Calu3 (cell line): ENCODE measurements at regions not wholly inside any gene's neighbourhood (a gene's known extent, or its start where the extent isn't known, plus 50 kb on each side); places are given as distances from the start of the nearest gene placed in this dataset.

Experiments
- BruUV-seq: library from RNA; stranded (reverse); fragments of 400-500 nt; replicated peaks from 2 replicates; lab custom pipeline; 2021; lab: Mats Ljungman, UMichigan
- CTCF ChIA-PET: fragments of 300-600 bp; sonication (Branson Sonifier 250); formaldehyde crosslinking; loops from one replicate; lab custom pipeline; 2022; ENCODE audit warnings: antibody characterized with exemption; lab: Charles Lee
- DNase-seq: peaks from one replicate; pipeline ENCODE4 v3.0.0; 2022
- H3K27ac Mint-ChIP-seq: one replicate; pipeline ENCODE4 v1.8.0; 2022; ENCODE audit warnings: mixed read lengths; ENCODE audit not compliant: unreplicated experiment
- H3K27me3 Mint-ChIP-seq: one replicate; pipeline ENCODE4 v1.8.0; 2022; ENCODE audit warnings: mixed read lengths; ENCODE audit not compliant: unreplicated experiment
- H3K36me3 Mint-ChIP-seq: one replicate; pipeline ENCODE4 v1.8.0; 2022; ENCODE audit warnings: mild to moderate bottlenecking, moderate library complexity, mixed read lengths; ENCODE audit not compliant: insufficient read depth, unreplicated experiment
- H3K4me1 Mint-ChIP-seq: one replicate; pipeline ENCODE4 v1.8.0; 2022; ENCODE audit warnings: mild to moderate bottlenecking, low read depth, mixed read lengths; ENCODE audit not compliant: unreplicated experiment
- H3K4me3 Mint-ChIP-seq: one replicate; pipeline ENCODE4 v1.8.0; 2022; ENCODE audit warnings: mild to moderate bottlenecking, low read depth, moderate library complexity, mixed read lengths; ENCODE audit not compliant: unreplicated experiment
- H3K9me3 Mint-ChIP-seq: one replicate; pipeline ENCODE4 v1.8.0; 2022; ENCODE audit warnings: low read depth, mixed read lengths; ENCODE audit not compliant: unreplicated experiment
- intact Hi-C: fragments of 100-400 bp; cut with micrococcal nuclease; formaldehyde crosslinking; loops from one replicate; pipeline ENCODE4 v1.10.0; 2022; ENCODE audit not compliant: unreplicated experiment
- TF ChIP-seq, protein P1 (sequence below): fragments of 200-600 bp; IDR thresholded peaks from one replicate; pipeline ENCODE4 v1.8.0; 2022; ENCODE audit warnings: antibody characterized with exemption; ENCODE audit not compliant: unreplicated experiment

DNA sequence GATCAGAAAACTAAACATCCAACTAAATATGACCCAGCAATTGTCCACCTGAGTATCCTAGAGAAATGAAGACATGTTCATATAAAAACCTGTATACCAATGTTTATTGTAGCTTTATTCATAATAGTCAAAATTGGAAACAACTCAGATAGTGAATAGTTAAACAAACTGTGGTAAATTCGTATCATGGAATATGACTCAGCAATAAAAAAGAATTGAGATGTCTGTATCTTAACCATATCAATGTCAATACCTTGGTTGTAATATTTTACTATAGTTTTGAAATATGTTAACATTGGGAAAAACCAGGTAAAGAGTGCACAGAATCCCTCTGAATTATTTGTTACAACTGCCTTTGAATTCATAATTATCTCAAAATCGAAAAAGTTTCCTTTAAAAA, 159.3 kb upstream of the GAP43 start:
- BruUV-seq: no TSS peak
- CTCF ChIA-PET: no interaction called here
- peaks cover 3% of the 10 kb centered on the region for H3K9me3 Mint-ChIP-seq

DNA sequence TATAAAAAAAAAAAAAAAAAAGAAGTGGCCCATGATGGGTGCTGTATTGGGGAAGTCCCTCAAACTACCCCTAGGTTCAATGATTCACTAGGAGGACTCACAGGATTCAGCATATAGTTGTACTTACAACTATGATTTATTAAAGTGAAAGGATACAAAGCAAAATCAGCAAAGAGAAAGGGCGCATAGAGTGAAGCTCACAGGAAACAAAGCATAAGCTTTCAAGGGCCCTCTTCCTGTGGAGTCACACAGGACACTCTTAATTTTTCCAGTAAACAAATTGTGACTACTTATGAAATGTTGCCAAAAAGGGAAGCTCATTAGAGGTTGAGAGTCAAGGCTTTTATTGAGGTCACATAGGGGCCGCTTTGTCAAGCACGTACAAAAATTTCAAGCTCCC, 153.7 kb upstream of the GAP43 start:
- no TSS peak for BruUV-seq
- Mint-ChIP-seq H3K27ac (no peak overlapping the region), H3K9me3 (no peaks in the 10 kb centered on the region), H3K4me1 (no peaks in the 10 kb centered on the region), H3K36me3 (no peaks in the 10 kb centered on the region), H3K27me3 (peaks cover 59% of the 10 kb centered on the region), H3K4me3 (no peak overlapping the region)
- CTCF ChIA-PET: interaction anchor here (0.7 kb wide), 2 partner anchors 23 to 76 kb away, joined by 4 read pairs; no protein-coding TSS in a partner anchor
- no peak for DNase-seq
- TF ChIP-seq, protein P1, sequence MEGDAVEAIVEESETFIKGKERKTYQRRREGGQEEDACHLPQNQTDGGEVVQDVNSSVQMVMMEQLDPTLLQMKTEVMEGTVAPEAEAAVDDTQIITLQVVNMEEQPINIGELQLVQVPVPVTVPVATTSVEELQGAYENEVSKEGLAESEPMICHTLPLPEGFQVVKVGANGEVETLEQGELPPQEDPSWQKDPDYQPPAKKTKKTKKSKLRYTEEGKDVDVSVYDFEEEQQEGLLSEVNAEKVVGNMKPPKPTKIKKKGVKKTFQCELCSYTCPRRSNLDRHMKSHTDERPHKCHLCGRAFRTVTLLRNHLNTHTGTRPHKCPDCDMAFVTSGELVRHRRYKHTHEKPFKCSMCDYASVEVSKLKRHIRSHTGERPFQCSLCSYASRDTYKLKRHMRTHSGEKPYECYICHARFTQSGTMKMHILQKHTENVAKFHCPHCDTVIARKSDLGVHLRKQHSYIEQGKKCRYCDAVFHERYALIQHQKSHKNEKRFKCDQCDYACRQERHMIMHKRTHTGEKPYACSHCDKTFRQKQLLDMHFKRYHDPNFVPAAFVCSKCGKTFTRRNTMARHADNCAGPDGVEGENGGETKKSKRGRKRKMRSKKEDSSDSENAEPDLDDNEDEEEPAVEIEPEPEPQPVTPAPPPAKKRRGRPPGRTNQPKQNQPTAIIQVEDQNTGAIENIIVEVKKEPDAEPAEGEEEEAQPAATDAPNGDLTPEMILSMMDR: no peak
- intact Hi-C loops: no loop called here

More for the DNA sequence above, 159.3 kb upstream of the GAP43 start:
- TF ChIP-seq, protein P1: no peak
- no peak overlapping the region for H3K27ac Mint-ChIP-seq
- peaks cover 13% of the 10 kb centered on the region for H3K27me3 Mint-ChIP-seq
- H3K36me3 Mint-ChIP-seq: no peaks in the 10 kb centered on the region
- H3K4me1 Mint-ChIP-seq: no peaks in the 10 kb centered on the region
- no peak overlapping the region for H3K4me3 Mint-ChIP-seq
- intact Hi-C loops: no loop called here
- no peak for DNase-seq

- no TSS peak for BruUV-seq
- Mint-ChIP-seq H3K36me3 (no peaks in the 10 kb centered on the region), H3K9me3 (no peaks in the 10 kb centered on the region), H3K27me3 (peaks cover 66% of the 10 kb centered on the region), H3K4me1 (no peaks in the 10 kb centered on the region), H3K4me3 (no peak overlapping the region), H3K27ac (no peak overlapping the region)
- CTCF ChIA-PET: no interaction called here
- DNase-seq: no peak
- TF ChIP-seq, protein P1: no peak
- intact Hi-C loops: no loop called here
These were observed 153.1 kb upstream of the GAP43 start for GRCh38 chr3:115470254-115470653.

DNA sequence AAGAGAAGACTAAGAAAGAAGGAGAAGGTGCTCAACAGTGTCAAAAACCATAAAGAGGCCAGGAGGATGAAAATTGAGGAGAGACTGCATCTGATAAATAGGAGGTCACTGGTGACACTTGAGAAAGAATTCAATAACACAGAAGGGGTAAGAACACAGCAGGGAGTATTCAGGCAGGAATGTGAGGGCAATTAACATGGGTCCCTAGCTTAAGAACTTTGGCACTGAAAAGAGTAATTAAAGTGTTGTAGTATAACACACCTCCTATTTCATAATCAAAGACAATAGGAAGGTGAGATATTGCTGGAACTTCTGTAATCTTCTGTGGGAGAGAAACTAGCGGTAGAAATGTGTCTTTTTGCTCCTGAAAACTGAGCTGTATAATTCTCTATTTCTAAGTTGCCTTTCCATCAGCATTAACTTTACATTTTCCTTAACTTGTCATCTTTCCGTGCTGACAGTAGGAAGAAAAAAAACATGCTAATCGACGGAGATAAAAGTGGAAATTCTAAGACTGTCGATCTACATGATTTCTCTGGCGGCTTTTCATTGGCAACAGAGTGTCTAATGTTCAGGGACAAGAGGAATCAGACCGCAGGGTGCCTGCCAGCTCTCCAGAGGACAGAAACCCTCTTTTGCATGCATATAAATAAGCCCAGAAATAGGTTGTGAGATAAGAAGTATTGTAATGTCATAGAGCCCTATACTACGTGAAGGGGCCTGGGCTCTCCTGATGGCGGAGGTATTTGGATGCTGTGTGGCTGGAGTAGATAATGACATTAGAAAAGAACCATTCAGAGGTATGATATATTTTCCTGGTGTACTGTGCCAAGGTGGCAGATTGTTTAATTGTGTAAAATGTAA, 147.9 kb upstream of the GAP43 start:
- Mint-ChIP-seq H3K9me3 (no peaks in the 10 kb centered on the region), H3K27me3 (peaks cover 71% of the 10 kb centered on the region), H3K27ac (no peak overlapping the region), H3K4me3 (no peak overlapping the region), H3K36me3 (no peaks in the 10 kb centered on the region), H3K4me1 (no peaks in the 10 kb centered on the region)
- CTCF ChIA-PET: no interaction called here
- intact Hi-C loops: no loop called here
- TF ChIP-seq, protein P1: no peak
- DNase-seq: no peak
- BruUV-seq: no TSS peak
